B cell (primary cell): ENCODE measurements at regions not wholly inside any gene's neighbourhood (a gene's known extent, or its start where the extent isn't known, plus 50 kb on each side); places are given as distances from the start of the nearest gene placed in this dataset.

Experiments used
- ATAC-seq: fragments of 200-7000 bp; cut with Tn5 transposase; one replicate; pipeline ENCODE4 v1.10.0; 2021; ENCODE audit warnings: low read depth, mild to moderate bottlenecking, moderate number of reproducible peaks, moderate library complexity
- CTCF ChIA-PET: fragments of 350-600 bp; sonication (Branson Sonifier 250); formaldehyde crosslinking; loops from one replicate; lab custom pipeline; 2021; ENCODE audit warnings: antibody characterized with exemption, inconsistent platforms; lab: Charles Lee
- POLR2A ChIA-PET: fragments of 350-600 bp; sonication (Branson Sonifier 250); formaldehyde crosslinking; loops from one replicate; lab custom pipeline; 2021; ENCODE audit warnings: antibody characterized with exemption; lab: Charles Lee
- DNase-seq: peaks from one replicate; pipeline ENCODE4 v3.0.0; 2013
- H2AFZ ChIP-seq: 2 replicates; pipeline ENCODE4 v1.6.1; 2012; ENCODE audit warnings: mild to moderate bottlenecking, low read depth, low read length; ENCODE audit not compliant: insufficient read depth, poor library complexity, severe bottlenecking
- H3K27ac ChIP-seq, 2 donors: 1 replicate in 1 of 2; 2 replicates in 1 of 2; pipeline ENCODE4 v1.5.1; 2012 to 2013; ENCODE audit warnings: low read length in 2 of 2, mild to moderate bottlenecking in 2 of 2, moderate library complexity in 1 of 2
- H3K27me3 ChIP-seq, 4 experiments: fragments of 200-600 bp in 1 of 4; sonication (generic) in 1 of 4; replicated peaks in 1 of 4; 1 replicate in 2 of 4; 2 replicates in 2 of 4; pipeline versions ENCODE4 v1.6.1 to v1.7.0; 2013 to 2016; ENCODE audit warnings: low read length in 3 of 4, mild to moderate bottlenecking in 2 of 4, mixed read lengths in 1 of 4, moderate library complexity in 1 of 4; ENCODE audit not compliant: insufficient read depth in 4 of 4, control insufficient read depth in 3 of 4; ENCODE audit errors: control extremely low read depth in 1 of 4
- H3K36me3 ChIP-seq, 2 experiments: replicated peaks in 1 of 2; 1 replicate in 1 of 2; 2 replicates in 1 of 2; pipeline versions ENCODE4 v1.6.1 to v1.7.1; 2013; ENCODE audit warnings: low read length in 1 of 2; ENCODE audit not compliant: insufficient read depth in 2 of 2, control insufficient read depth in 1 of 2; ENCODE audit errors: control extremely low read depth in 1 of 2, extremely low read depth in 1 of 2
- H3K4me1 ChIP-seq, 2 donors: fragments of 200-600 bp in 1 of 2; sonication (generic) in 1 of 2; 1 replicate in 1 of 2; 2 replicates in 1 of 2; pipeline versions ENCODE4 v1.5.1 to v1.6.1; 2013 to 2017; ENCODE audit warnings: low read length in 2 of 2; ENCODE audit not compliant: control insufficient read depth in 2 of 2, insufficient read depth in 2 of 2
- H3K4me2 ChIP-seq: replicated peaks from 2 replicates; pipeline ENCODE3; 2012; ENCODE audit warnings: mild to moderate bottlenecking, low read depth, low read length; ENCODE audit not compliant: poor library complexity, severe bottlenecking
- H3K4me3 ChIP-seq, 5 experiments: fragments of 200-600 bp in 1 of 5; sonication (generic) in 1 of 5; 1 replicate in 3 of 5; 2 replicates in 2 of 5; pipeline versions ENCODE4 v1.5.1 to v1.7.0; 2011 to 2016; ENCODE audit warnings: low read length in 4 of 5, mild to moderate bottlenecking in 4 of 5, low read depth in 2 of 5, control low read depth in 1 of 5, moderate library complexity in 1 of 5; ENCODE audit not compliant: insufficient read depth in 1 of 5; ENCODE audit errors: control extremely low read depth in 1 of 5, extremely low read depth in 1 of 5
- H3K79me2 ChIP-seq: fragments of 200-600 bp; sonication (generic); one replicate; pipeline ENCODE4 v1.6.0; 2016; ENCODE audit warnings: low read length; ENCODE audit not compliant: control insufficient read depth, insufficient read depth
- H3K9ac ChIP-seq: fragments of 200-600 bp; sonication (generic); 2 replicates; pipeline ENCODE4 v1.6.1; 2017; ENCODE audit warnings: mild to moderate bottlenecking, low read length, moderate library complexity
- H3K9me3 ChIP-seq, 3 donors: one replicate each; pipeline versions ENCODE4 v1.6.1 to v1.7.1; 2013; ENCODE audit warnings: low read length in 2 of 3; ENCODE audit not compliant: control insufficient read depth in 2 of 3, insufficient read depth in 1 of 3; ENCODE audit errors: control extremely low read depth in 1 of 3
- H4K20me1 ChIP-seq: 2 replicates; pipeline ENCODE4 v1.6.0; 2012; ENCODE audit warnings: mild to moderate bottlenecking, low read length; ENCODE audit not compliant: insufficient read depth, control insufficient read depth, poor library complexity, severe bottlenecking
- H3K27ac Mint-ChIP-seq: one replicate; pipeline ENCODE4 v1.8.0; 2021; ENCODE audit warnings: mixed read lengths
- H3K27me3 Mint-ChIP-seq: one replicate; pipeline ENCODE4 v1.8.0; 2021; ENCODE audit warnings: mixed read lengths
- H3K4me1 Mint-ChIP-seq: one replicate; pipeline ENCODE4 v1.8.0; 2021; ENCODE audit warnings: mixed read lengths
- H3K4me3 Mint-ChIP-seq: one replicate; pipeline ENCODE4 v1.8.0; 2021; ENCODE audit warnings: mixed read lengths
- H3K9me3 Mint-ChIP-seq: one replicate; pipeline ENCODE4 v1.8.0; 2022; ENCODE audit warnings: mixed read lengths; ENCODE audit not compliant: insufficient read depth
- CTCF ChIP-seq: fragments of 200-600 bp; IDR thresholded peaks from one replicate; pipeline ENCODE4 v1.8.0; 2022; ENCODE audit warnings: antibody characterized with exemption, mild to moderate bottlenecking
- EZH2 ChIP-seq: IDR thresholded peaks from 2 replicates; pipeline ENCODE4 v1.6.1; 2012; ENCODE audit warnings: borderline replicate concordance, low read depth, mild to moderate bottlenecking, moderate library complexity, low read length; ENCODE audit not compliant: insufficient read depth, poor library complexity, severe bottlenecking
- WGBS: methylation state at CpG from one replicate; pipeline ENCODE4 v1.1.5; 2013; ENCODE audit warnings: missing lambda C conversion rate; ENCODE audit not compliant: insufficient coverage; 5-methylcytosine and 5-hydroxymethylcytosine counted together
- intact Hi-C: fragments of 100-400 bp; cut with micrococcal nuclease; formaldehyde crosslinking; loops from one replicate; pipeline ENCODE4 v1.10.0; 2022

DNA sequence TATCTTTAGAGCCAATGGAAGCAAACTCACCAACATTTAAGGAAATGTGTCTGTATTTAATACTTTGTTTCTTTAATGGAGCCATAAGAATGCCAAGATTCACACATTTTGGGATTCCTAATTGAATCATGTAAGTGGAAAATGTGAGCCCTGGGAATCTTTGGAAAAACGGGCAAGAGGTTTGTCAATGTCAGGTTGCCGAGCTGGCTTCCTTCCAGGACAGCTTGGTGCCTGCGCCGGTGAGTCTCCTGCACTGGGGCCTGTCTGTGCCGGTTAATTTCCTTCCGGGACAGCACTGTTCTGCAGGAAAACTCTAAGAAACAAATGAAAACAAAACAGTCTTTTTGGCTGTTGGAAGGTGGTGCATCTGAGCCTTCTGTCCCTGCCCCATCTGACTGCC, 210.6 kb downstream of the HAPSTR1 start:
- WGBS = 82% methylated on average over 6 of the region's 6 CpGs
- no peak overlapping the region for H2AFZ ChIP-seq
- TF ChIP-seq EZH2 (no peak), CTCF (no peak)
- DNase-seq (no peak), ATAC-seq (no peak)
- H3K4me1 ChIP-seq = no peaks in the 10 kb centered on the region
- Mint-ChIP-seq H3K27ac (no peak overlapping the region), H3K27me3 (peaks cover 17% of the 10 kb centered on the region), H3K4me3 (no peak overlapping the region), H3K9me3 (no peaks in the 10 kb centered on the region), H3K4me1 (no peaks in the 10 kb centered on the region)
- ChIA-PET POLR2A (no interaction called here), CTCF (no interaction called here)
- no peaks in the 10 kb centered on the region for H3K36me3 ChIP-seq
- H3K9ac ChIP-seq = no peak overlapping the region
- peaks cover 0 to 7% (median 0%) of the 10 kb centered on the region in 3 donors for H3K9me3 ChIP-seq
- no peaks in the 10 kb centered on the region for H4K20me1 ChIP-seq
- no peaks in the 10 kb centered on the region for H3K79me2 ChIP-seq
- intact Hi-C loops = no loop called here
- H3K4me3 ChIP-seq = no peak overlapping the region
- H3K4me2 ChIP-seq = no peak overlapping the region
- H3K27ac ChIP-seq = no peak overlapping the region
- peaks cover 0 to 2% (median 0%) of the 10 kb centered on the region in 4 experiments for H3K27me3 ChIP-seq

- Histone ChIP-seq H3K27ac (no peak overlapping the region), H3K4me1 (no peaks in the 10 kb centered on the region), H3K79me2 (no peaks in the 10 kb centered on the region), H3K9ac (no peak overlapping the region), H2AFZ (no peak overlapping the region), H3K4me2 (no peak overlapping the region), H3K27me3 (peaks cover 0 to 2% (median 1%) of the 10 kb centered on the region in 4 experiments), H3K4me3 (no peak overlapping the region), H4K20me1 (no peaks in the 10 kb centered on the region), H3K9me3 (peaks cover 0 to 4% (median 0%) of the 10 kb centered on the region in 3 donors), H3K36me3 (no peaks in the 10 kb centered on the region)
- DNase-seq = no peak
- 36% methylated on average over 1 of the region's 3 CpGs for WGBS
- H3K4me1 Mint-ChIP-seq = no peaks in the 10 kb centered on the region
- ATAC-seq = no peak
- intact Hi-C loops = no loop called here
- peaks cover 15% of the 10 kb centered on the region for H3K27me3 Mint-ChIP-seq
- no peaks in the 10 kb centered on the region for H3K9me3 Mint-ChIP-seq
- POLR2A ChIA-PET = no interaction called here
- CTCF ChIA-PET = no interaction called here
- H3K4me3 Mint-ChIP-seq = no peak overlapping the region
- H3K27ac Mint-ChIP-seq = no peak overlapping the region
- no peak for TF ChIP-seq EZH2
- TF ChIP-seq CTCF = no peak
These were observed 215.3 kb downstream of the HAPSTR1 start for GRCh38 chr16:9306753-9307152.
